HL-60 (cell line): ENCODE measurements at regions not wholly inside any gene's neighbourhood (a gene's known extent, or its start where the extent isn't known, plus 50 kb on each side); places are given as distances from the start of the nearest gene placed in this dataset.

Experiments used
- DNase-seq, 2 experiments: peaks; one replicate each; pipeline ENCODE4 v3.0.0-alpha.2; 2010 to 2020; ENCODE audit warnings: low read depth in 1 of 2, low spot score in 1 of 2
- H3K27ac ChIP-seq: fragments of 250-450 bp; sonication (Bioruptor Pico); replicated peaks from 2 replicates; pipeline ENCODE4 v1.5.1; 2020; ENCODE audit warnings: mild to moderate bottlenecking, moderate library complexity
- H3K27me3 ChIP-seq: fragments of 250-450 bp; sonication (Bioruptor Pico); 2 replicates; pipeline ENCODE4 v1.5.1; 2021; ENCODE audit warnings: mild to moderate bottlenecking, moderate library complexity; ENCODE audit not compliant: insufficient read depth, poor library complexity, severe bottlenecking
- H3K4me3 ChIP-seq: replicated peaks from 2 replicates; pipeline ENCODE4 v1.5.1; 2011; ENCODE audit warnings: mild to moderate bottlenecking, control low read depth, low read length; ENCODE audit not compliant: insufficient read depth
- CTCF ChIP-seq: IDR thresholded peaks from one replicate; pipeline ENCODE4 v1.5.1; 2011; ENCODE audit warnings: low read length, control low read depth, inconsistent platforms; ENCODE audit not compliant: insufficient read depth
- GABPA ChIP-seq: IDR thresholded peaks from 2 replicates; pipeline ENCODE4 v1.6.1; 2012; ENCODE audit warnings: low read depth
- POLR2AphosphoS5 ChIP-seq: IDR thresholded peaks from 2 replicates; pipeline ENCODE4 v1.6.1; 2012; ENCODE audit warnings: low read depth
- REST ChIP-seq: IDR thresholded peaks from 2 replicates; pipeline ENCODE4 v1.6.1; 2012; ENCODE audit warnings: low read depth; ENCODE audit not compliant: insufficient replicate concordance
- SPI1 ChIP-seq: IDR thresholded peaks from 2 replicates; pipeline ENCODE4 v1.6.1; 2012; ENCODE audit warnings: low read depth, mild to moderate bottlenecking, borderline replicate concordance

GRCh38 chr15:31516440-31516839 lies 189.8 kb downstream of the KLF13 start:
- DNase-seq, result no peak
- no peaks in the 10 kb centered on the region for H3K27me3 ChIP-seq

GRCh38 chr15:31516874-31517273 lies 190.2 kb downstream of the KLF13 start:
- no peak for DNase-seq
- Histone ChIP-seq H3K27ac (no peak overlapping the region), H3K4me3 (no peak overlapping the region), H3K27me3 (no peaks in the 10 kb centered on the region)
- TF ChIP-seq CTCF (no peak), REST (no peak), GABPA (no peak), POLR2AphosphoS5 (no peak), SPI1 (no peak)

More at GRCh38 chr15:31516440-31516839, 189.8 kb downstream of the KLF13 start:
- Histone ChIP-seq H3K4me3 (no peak overlapping the region), H3K27ac (no peak overlapping the region)
- TF ChIP-seq REST (no peak), SPI1 (no peak), POLR2AphosphoS5 (no peak), GABPA (no peak), CTCF (no peak)

GRCh38 chr15:31517711-31518110 lies 191.1 kb downstream of the KLF13 start:
- no peaks in the 10 kb centered on the region for H3K27me3 ChIP-seq
- no peak overlapping the region for H3K27ac ChIP-seq
- TF ChIP-seq SPI1, result no peak
- TF ChIP-seq CTCF, result no peak
- no peak for TF ChIP-seq GABPA
- TF ChIP-seq REST, result no peak
- no peak for TF ChIP-seq POLR2AphosphoS5
- H3K4me3 ChIP-seq, result no peak overlapping the region
- DNase-seq, result no peak
